Endothelial cell of umbilical vein (primary cell): ENCODE measurements at regions not wholly inside any gene's neighbourhood (a gene's known extent, or its start where the extent isn't known, plus 50 kb on each side); places are given as distances from the start of the nearest gene placed in this dataset.
"Not testable (repeated sequence)": the region's sequence is repeated elsewhere in the genome, so short reads cannot be mapped to it uniquely, and the experiment has no call there.

Experiments
- BruUV-seq: library from RNA; stranded (reverse); fragments of 400-500 nt; replicated peaks from 2 replicates; lab custom pipeline; 2021; lab: Mats Ljungman, UMichigan
- CTCF ChIA-PET: fragments of 300-600, 350-600 bp; sonication (Branson Sonifier 250); formaldehyde crosslinking; loops from one replicate; lab custom pipeline; 2021; ENCODE audit warnings: antibody characterized with exemption, inconsistent platforms; lab: Charles Lee
- POLR2A ChIA-PET: fragments of 300-600, 350-600 bp; sonication (Branson Sonifier 250); formaldehyde crosslinking; loops from one replicate; lab custom pipeline; 2021; ENCODE audit warnings: antibody characterized with exemption, inconsistent platforms; lab: Charles Lee
- DNase-seq: peaks from one replicate; pipeline ENCODE4 v3.0.0-alpha.2; 2011; ENCODE audit warnings: low read depth, low spot score
- FAIRE-seq: peaks from 2 replicates; lab custom pipeline; 2011; peaks lifted over from hg19 to GRCh38; lab: Jason Lieb, UNC
- H2AFZ ChIP-seq: 2 replicates; pipeline ENCODE4 v1.6.0; 2012; ENCODE audit warnings: low read depth, low read length, control low read depth, inconsistent platforms
- H3K27ac ChIP-seq: 2 replicates; pipeline ENCODE4 v1.5.1; 2011; ENCODE audit warnings: low read depth, mild to moderate bottlenecking, control low read depth, low read length, moderate library complexity; ENCODE audit not compliant: insufficient read depth
- H3K27me3 ChIP-seq, 2 experiments: 2 replicates each; pipeline versions ENCODE4 v1.6.0 to v1.6.1; 2011; ENCODE audit warnings: low read length in 2 of 2, mixed read lengths in 1 of 2; ENCODE audit not compliant: control insufficient read depth in 2 of 2, insufficient read depth in 2 of 2
- H3K36me3 ChIP-seq, 2 experiments: 2 replicates in 1 of 2; 3 replicates in 1 of 2; pipeline ENCODE4 v1.5.1; 2011; ENCODE audit warnings: low read length in 2 of 2, mild to moderate bottlenecking in 1 of 2, moderate library complexity in 1 of 2; ENCODE audit not compliant: control insufficient read depth in 2 of 2, insufficient read depth in 2 of 2; ENCODE audit errors: extremely low read depth in 1 of 2
- H3K4me1 ChIP-seq: 3 replicates; pipeline ENCODE4 v1.5.1; 2011; ENCODE audit warnings: mild to moderate bottlenecking, low read length; ENCODE audit not compliant: control insufficient read depth, insufficient read depth; ENCODE audit errors: extremely low read depth
- H3K4me2 ChIP-seq: 2 replicates; pipeline ENCODE4 v1.6.1; 2011; ENCODE audit warnings: low read length, control low read depth, mixed read lengths; ENCODE audit not compliant: insufficient read depth
- H3K4me3 ChIP-seq, 3 experiments: fragments of 200-600 bp in 1 of 3; sonication (generic), shearing (Covaris generic) in 1 of 3; replicated peaks in 1 of 3; 2 replicates each; pipeline ENCODE4 v1.5.1; 2011 to 2016; ENCODE audit warnings: control low read depth in 3 of 3, low read length in 3 of 3, mild to moderate bottlenecking in 2 of 3, inconsistent platforms in 1 of 3, low read depth in 1 of 3, moderate library complexity in 1 of 3; ENCODE audit not compliant: insufficient read depth in 1 of 3
- H3K79me2 ChIP-seq: 2 replicates; pipeline ENCODE4 v1.6.0; 2012; ENCODE audit warnings: low read length, inconsistent platforms; ENCODE audit not compliant: control insufficient read depth, insufficient read depth
- H3K9ac ChIP-seq: replicated peaks from 2 replicates; pipeline ENCODE3; 2011; ENCODE audit warnings: low read length, control low read depth; ENCODE audit not compliant: insufficient read depth; ENCODE audit errors: extremely low read depth
- H3K9me1 ChIP-seq: replicated peaks from 3 replicates; pipeline ENCODE4 v1.6.0; 2011; ENCODE audit warnings: mild to moderate bottlenecking, low read length; ENCODE audit not compliant: control insufficient read depth, insufficient read depth; ENCODE audit errors: extremely low read depth
- H3K9me3 ChIP-seq: replicated peaks from 2 replicates; pipeline ENCODE4 v1.5.1; 2012; ENCODE audit warnings: low read length, inconsistent platforms; ENCODE audit not compliant: control insufficient read depth, insufficient read depth
- H4K20me1 ChIP-seq: replicated peaks from 2 replicates; pipeline ENCODE3; 2011; ENCODE audit warnings: mild to moderate bottlenecking, low read length; ENCODE audit not compliant: control insufficient read depth, insufficient read depth; ENCODE audit errors: extremely low read depth
- EZH2 ChIP-seq: IDR thresholded peaks from 2 replicates; pipeline ENCODE4 v1.6.1; 2012; ENCODE audit warnings: borderline replicate concordance, low read depth, mild to moderate bottlenecking, moderate library complexity, low read length, inconsistent platforms; ENCODE audit not compliant: severe bottlenecking
- GATA2 ChIP-seq: IDR thresholded peaks from 2 replicates; pipeline ENCODE4 v1.7.0; 2011; ENCODE audit warnings: low read depth, mild to moderate bottlenecking, moderate library complexity, mixed read lengths, low read length; ENCODE audit not compliant: insufficient read length, insufficient read depth
- JUN ChIP-seq: IDR thresholded peaks from 2 replicates; pipeline ENCODE4 v1.6.1; 2011; ENCODE audit warnings: borderline replicate concordance, low read depth; ENCODE audit not compliant: insufficient read length, insufficient read depth
- MYC ChIP-seq: IDR thresholded peaks from one replicate; pipeline ENCODE4 v1.6.1; 2011; ENCODE audit warnings: mild to moderate bottlenecking, low read depth, low read length
- POLR2A ChIP-seq: IDR thresholded peaks from 2 replicates; pipeline ENCODE4 v1.6.1; 2012; ENCODE audit warnings: low read depth, mild to moderate bottlenecking, control low read depth, low read length
- POLR2AphosphoS5 ChIP-seq: IDR thresholded peaks from 2 replicates; pipeline ENCODE4 v1.6.1; 2012; ENCODE audit warnings: low read depth, mild to moderate bottlenecking, control low read depth, low read length, moderate library complexity; ENCODE audit not compliant: insufficient read depth
- dilution Hi-C: fragments of 300-500 bp; cut with MboI; formaldehyde crosslinking; loops from one replicate; pipeline ENCODE4 v1.15.0; 2019; ENCODE audit warnings: low sequenced_read_pairs; ENCODE audit not compliant: extremely low pct_ligation_motif_present
- intact Hi-C: fragments of 100-400 bp; cut with micrococcal nuclease; formaldehyde crosslinking; loops from one replicate; pipeline ENCODE4 v1.10.0; 2022
- TF ChIP-seq, protein P1 (sequence below), 2 donors: IDR thresholded peaks; 1 replicate in 1 of 2; 2 replicates in 1 of 2; pipeline ENCODE4 v1.5.1; 2011; ENCODE audit warnings: low read length in 2 of 2, mild to moderate bottlenecking in 2 of 2, moderate library complexity in 2 of 2, control low read depth in 1 of 2, inconsistent platforms in 1 of 2, low read depth in 1 of 2; ENCODE audit not compliant: insufficient read depth in 1 of 2; ENCODE audit errors: extremely low read depth in 1 of 2

DNA sequence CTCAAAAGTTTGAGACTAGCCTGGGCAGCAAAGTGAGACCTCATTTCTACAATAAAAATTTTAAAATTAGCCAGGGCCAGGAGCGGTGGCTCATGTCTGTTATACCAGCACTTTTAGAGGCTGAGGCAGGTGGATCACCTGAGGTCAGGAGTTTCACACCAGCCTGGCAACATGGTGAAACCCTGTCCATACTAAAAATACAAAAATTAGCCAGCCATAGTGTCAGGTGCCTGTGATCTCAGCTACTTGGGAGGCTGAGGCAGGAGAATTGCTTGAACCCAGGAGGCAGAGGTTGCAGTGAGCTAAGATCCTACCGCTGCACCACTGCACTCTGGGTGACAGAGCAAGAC is 85.1 kb upstream of the MAP4 start:
- CTCF ChIA-PET, result interaction anchor here (1.5 kb wide), 1 partner anchor 9 kb away, joined by 3 read pairs; no protein-coding TSS in a partner anchor
- H3K9ac ChIP-seq, H3K79me2 ChIP-seq, H3K9me1 ChIP-seq, H3K27ac ChIP-seq, DNase-seq, H3K36me3 ChIP-seq, FAIRE-seq, H3K4me2 ChIP-seq, H3K27me3 ChIP-seq, intact Hi-C loops, H2AFZ ChIP-seq, BruUV-seq, H3K4me1 ChIP-seq, H3K4me3 ChIP-seq, H4K20me1 ChIP-seq, H3K9me3 ChIP-seq, dilution Hi-C loops: not testable (repeated sequence)
- POLR2A ChIA-PET, result interaction anchor here (0.5 kb wide), 1 partner anchor 35 kb away, joined by 5 read pairs; no protein-coding TSS in a partner anchor

DNA sequence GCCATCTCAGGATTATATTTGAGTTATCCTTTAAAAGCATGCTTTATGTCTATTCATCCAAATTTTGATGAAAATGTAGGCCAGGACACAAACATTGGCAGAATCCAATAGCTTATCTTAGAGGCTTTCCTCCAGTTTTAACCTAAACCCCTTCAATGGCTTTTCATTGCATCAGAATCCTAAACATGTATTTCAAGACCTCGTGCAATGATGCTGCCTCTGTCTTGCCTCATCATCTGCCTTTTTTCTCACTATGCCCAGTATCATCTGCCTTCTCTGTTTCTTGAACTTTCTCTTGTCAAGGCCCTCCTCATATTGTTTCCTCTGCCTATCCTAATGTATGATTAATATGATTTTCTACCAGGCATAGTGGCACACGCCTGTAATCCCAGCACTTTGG is 76.1 kb upstream of the MAP4 start:
- CTCF ChIA-PET, result interaction anchor here (1.0 kb wide), 1 partner anchor 9 kb away, joined by 3 read pairs; no protein-coding TSS in a partner anchor
- BruUV-seq, result no TSS peak
- intact Hi-C loops, result no loop called here

More for the DNA sequence above, 76.1 kb upstream of the MAP4 start:
- H3K36me3 ChIP-seq, result no peaks in the 10 kb centered on the region
- H3K27me3 ChIP-seq, result no peaks in the 10 kb centered on the region
- H3K4me2 ChIP-seq, result no peak overlapping the region
- peaks cover 4% of the 10 kb centered on the region for H3K4me1 ChIP-seq
- H3K9me1 ChIP-seq, result no peaks in the 10 kb centered on the region
- H3K79me2 ChIP-seq, result peaks cover 14% of the 10 kb centered on the region
- no peak overlapping the region for H3K4me3 ChIP-seq
- FAIRE-seq (no peak), DNase-seq (no peak)
- no peak for TF ChIP-seq JUN
- TF ChIP-seq, protein P1, sequence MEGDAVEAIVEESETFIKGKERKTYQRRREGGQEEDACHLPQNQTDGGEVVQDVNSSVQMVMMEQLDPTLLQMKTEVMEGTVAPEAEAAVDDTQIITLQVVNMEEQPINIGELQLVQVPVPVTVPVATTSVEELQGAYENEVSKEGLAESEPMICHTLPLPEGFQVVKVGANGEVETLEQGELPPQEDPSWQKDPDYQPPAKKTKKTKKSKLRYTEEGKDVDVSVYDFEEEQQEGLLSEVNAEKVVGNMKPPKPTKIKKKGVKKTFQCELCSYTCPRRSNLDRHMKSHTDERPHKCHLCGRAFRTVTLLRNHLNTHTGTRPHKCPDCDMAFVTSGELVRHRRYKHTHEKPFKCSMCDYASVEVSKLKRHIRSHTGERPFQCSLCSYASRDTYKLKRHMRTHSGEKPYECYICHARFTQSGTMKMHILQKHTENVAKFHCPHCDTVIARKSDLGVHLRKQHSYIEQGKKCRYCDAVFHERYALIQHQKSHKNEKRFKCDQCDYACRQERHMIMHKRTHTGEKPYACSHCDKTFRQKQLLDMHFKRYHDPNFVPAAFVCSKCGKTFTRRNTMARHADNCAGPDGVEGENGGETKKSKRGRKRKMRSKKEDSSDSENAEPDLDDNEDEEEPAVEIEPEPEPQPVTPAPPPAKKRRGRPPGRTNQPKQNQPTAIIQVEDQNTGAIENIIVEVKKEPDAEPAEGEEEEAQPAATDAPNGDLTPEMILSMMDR (IDR thresholded peaks at IDR 0.05; ENCODE audit: extremely low read depth in 1 of 2, insufficient read depth in 1 of 2, low read depth in 1 of 2, low read length in 2 of 2), result no peak
- no peak for TF ChIP-seq POLR2AphosphoS5
- no peak for TF ChIP-seq GATA2
- TF ChIP-seq MYC, result no peak
- no peak for TF ChIP-seq POLR2A
- TF ChIP-seq EZH2, result no peak
- POLR2A ChIA-PET, result no interaction called here
- H3K27ac ChIP-seq, result no peak overlapping the region
- no peak overlapping the region for H3K9ac ChIP-seq
- H4K20me1 ChIP-seq, result no peaks in the 10 kb centered on the region
- no peaks in the 10 kb centered on the region for H3K9me3 ChIP-seq
- dilution Hi-C loops, result no loop called here
- no peak overlapping the region for H2AFZ ChIP-seq
